ENCODE measurements at regions not wholly inside any gene's neighbourhood (a gene's known extent, or its start where the extent isn't known, plus 50 kb on each side); places are given as distances from the start of the nearest gene placed in this dataset.

GRCh38 chr2:62369541-62370202, 136.3 kb downstream of the TMEM17 start:
- no peak for DNase-seq (ENCODE audit: low read depth)

- DNase-seq (ENCODE audit: low read depth): no peak
Measured at GRCh38 chr2:62364791-62365528, 141.0 kb downstream of the TMEM17 start.

GRCh38 chr2:62363166-62363565, 142.8 kb downstream of the TMEM17 start:
- no peak for DNase-seq (ENCODE audit: low read depth)

GRCh38 chr2:62362561-62362960, 143.4 kb downstream of the TMEM17 start:
- DNase-seq (ENCODE audit: low read depth): no peak

- DNase-seq (ENCODE audit: low read depth): no peak
Measured at GRCh38 chr2:62361964-62362363, 144.0 kb downstream of the TMEM17 start.

- no peak for DNase-seq (ENCODE audit: low read depth)
Measured at GRCh38 chr2:62354771-62355561, 151.0 kb downstream of the TMEM17 start.

- no peak for DNase-seq (ENCODE audit: low read depth)
Measured at GRCh38 chr2:62352031-62352430, 154.0 kb downstream of the TMEM17 start.

- no peak for DNase-seq (ENCODE audit: low read depth)
Measured at GRCh38 chr2:62349788-62350187, 153.9 kb downstream of the B3GNT2 start.

GRCh38 chr2:62348700-62349099, 152.8 kb downstream of the B3GNT2 start:
- DNase-seq (ENCODE audit: low read depth): no peak

- DNase-seq (ENCODE audit: low read depth): no peak
Measured at GRCh38 chr2:62347563-62348270, 151.8 kb downstream of the B3GNT2 start.

GRCh38 chr2:62344472-62344871, 148.6 kb downstream of the B3GNT2 start:
- DNase-seq (ENCODE audit: low read depth): no peak

- DNase-seq (ENCODE audit: low read depth): no peak
Measured at GRCh38 chr2:62343636-62344337, 147.9 kb downstream of the B3GNT2 start.

GRCh38 chr2:62343206-62343605, 147.3 kb downstream of the B3GNT2 start:
- no peak for DNase-seq (ENCODE audit: low read depth)

GRCh38 chr2:62340994-62341484, 145.1 kb downstream of the B3GNT2 start:
- DNase-seq (ENCODE audit: low read depth): no peak

GRCh38 chr2:62339837-62340236, 143.9 kb downstream of the B3GNT2 start:
- DNase-seq (ENCODE audit: low read depth): no peak

GRCh38 chr2:62339413-62339812, 143.5 kb downstream of the B3GNT2 start:
- DNase-seq (ENCODE audit: low read depth): no peak

GRCh38 chr2:62338111-62338510, 142.2 kb downstream of the B3GNT2 start:
- no peak for DNase-seq (ENCODE audit: low read depth)

GRCh38 chr2:62337403-62337802, 141.5 kb downstream of the B3GNT2 start:
- no peak for DNase-seq (ENCODE audit: low read depth)

GRCh38 chr2:62335612-62336011, 139.7 kb downstream of the B3GNT2 start:
- DNase-seq (ENCODE audit: low read depth): no peak

GRCh38 chr2:62334440-62335058, 138.6 kb downstream of the B3GNT2 start:
- no peak for DNase-seq (ENCODE audit: low read depth)

GRCh38 chr2:62334009-62334408, 138.1 kb downstream of the B3GNT2 start:
- no peak for DNase-seq (ENCODE audit: low read depth)
